ENCODE measurements at regions not wholly inside any gene's neighbourhood (a gene's known extent, or its start where the extent isn't known, plus 50 kb on each side); places are given as distances from the start of the nearest gene placed in this dataset.
"Not testable (repeated sequence)": the region's sequence is repeated elsewhere in the genome, so short reads cannot be mapped to it uniquely, and the experiment has no call there.

GRCh38 chr14:89516173-89516572 is 99.1 kb upstream of the FOXN3 start:
- Histone ChIP-seq H3K36me3 (no peaks in the 10 kb centered on the region), H3K9me3 (no peaks in the 10 kb centered on the region), H3K4me3 (no peak overlapping the region), H3K4me1 (no peaks in the 10 kb centered on the region), H3K27me3 (no peaks in the 10 kb centered on the region), H3K27ac (no peak overlapping the region)
- intact Hi-C loops (cut with DNase I), result no loop called here
- ATAC-seq, result no peak
- TF ChIP-seq CTCF (IDR thresholded peaks at IDR 0.05), result no peak
- no peak for DNase-seq

GRCh38 chr14:89514601-89515000 is 97.6 kb upstream of the FOXN3 start:
- Histone ChIP-seq H3K4me1 (peaks cover 3% of the 10 kb centered on the region), H3K27ac (no peak overlapping the region), H3K36me3 (no peaks in the 10 kb centered on the region), H3K4me3 (no peak overlapping the region), H3K27me3 (no peaks in the 10 kb centered on the region), H3K9me3 (no peaks in the 10 kb centered on the region)
- DNase-seq (no peak), ATAC-seq (no peak)
- intact Hi-C loops (cut with DNase I), result no loop called here
- no peak for TF ChIP-seq CTCF (IDR thresholded peaks at IDR 0.05)

- ATAC-seq, result no peak
- intact Hi-C loops (cut with DNase I), result no loop called here
Observed at GRCh38 chr14:89509891-89510290, 92.9 kb upstream of the FOXN3 start.

GRCh38 chr14:89508863-89509262 is 91.8 kb upstream of the FOXN3 start:
- ATAC-seq, result no peak
- no peak for DNase-seq
- H3K27ac ChIP-seq, result no peak overlapping the region

More at GRCh38 chr14:89509891-89510290, 92.9 kb upstream of the FOXN3 start:
- Histone ChIP-seq H3K27me3 (no peaks in the 10 kb centered on the region), H3K4me1 (peaks cover 3% of the 10 kb centered on the region), H3K4me3 (no peak overlapping the region), H3K27ac (no peak overlapping the region), H3K9me3 (no peaks in the 10 kb centered on the region), H3K36me3 (no peaks in the 10 kb centered on the region)
- no peak for DNase-seq
- TF ChIP-seq CTCF (IDR thresholded peaks at IDR 0.05), result no peak

GRCh38 chr14:89507926-89508460 is 91.0 kb upstream of the FOXN3 start:
- intact Hi-C loops (cut with DNase I), result no loop called here
- H3K9me3 ChIP-seq, result no peaks in the 10 kb centered on the region
- no peak for DNase-seq
- H3K36me3 ChIP-seq, result no peaks in the 10 kb centered on the region
- peaks cover 3% of the 10 kb centered on the region for H3K4me1 ChIP-seq
- ATAC-seq, result no peak
- no peak overlapping the region for H3K4me3 ChIP-seq
- H3K27ac ChIP-seq, result no peak overlapping the region
- no peaks in the 10 kb centered on the region for H3K27me3 ChIP-seq
- no peak for TF ChIP-seq CTCF (IDR thresholded peaks at IDR 0.05)

More at GRCh38 chr14:89508863-89509262, 91.8 kb upstream of the FOXN3 start:
- Histone ChIP-seq H3K36me3 (no peaks in the 10 kb centered on the region), H3K4me1 (peaks cover 3% of the 10 kb centered on the region), H3K27me3 (no peaks in the 10 kb centered on the region), H3K9me3 (no peaks in the 10 kb centered on the region), H3K4me3 (no peak overlapping the region)
- no peak for TF ChIP-seq CTCF (IDR thresholded peaks at IDR 0.05)
- intact Hi-C loops (cut with DNase I), result no loop called here

GRCh38 chr14:89507521-89507920 is 90.5 kb upstream of the FOXN3 start:
- intact Hi-C loops (cut with DNase I), result no loop called here
- no peak overlapping the region for H3K4me3 ChIP-seq
- no peak for ATAC-seq
- H3K27ac ChIP-seq, result no peak overlapping the region
- H3K4me1 ChIP-seq, result peaks cover 3% of the 10 kb centered on the region
- TF ChIP-seq CTCF (IDR thresholded peaks at IDR 0.05), result no peak
- DNase-seq, result no peak
- no peaks in the 10 kb centered on the region for H3K36me3 ChIP-seq
- H3K27me3 ChIP-seq, result no peaks in the 10 kb centered on the region
- no peaks in the 10 kb centered on the region for H3K9me3 ChIP-seq

- ATAC-seq; intact Hi-C loops (cut with DNase I); H3K36me3 ChIP-seq; H3K27ac ChIP-seq; H3K4me3 ChIP-seq; H3K9me3 ChIP-seq; H3K27me3 ChIP-seq; DNase-seq; H3K4me1 ChIP-seq: not testable (repeated sequence)
Observed at GRCh38 chr14:89506891-89507452, 89.9 kb upstream of the FOXN3 start.

All from upper lobe of right lung (tissue), 1 donor.